GM12864 (cell line): ENCODE measurements at regions not wholly inside any gene's neighbourhood (a gene's known extent, or its start where the extent isn't known, plus 50 kb on each side); places are given as distances from the start of the nearest gene placed in this dataset.
A peak's percentile ranks its signal among the peaks of the same experiment; 100 is the strongest.

Experiments used
- DNase-seq: peaks from one replicate; pipeline ENCODE4 v3.0.0-alpha.2; 2011; ENCODE audit warnings: low read depth
- H3K4me3 ChIP-seq: 2 replicates; pipeline ENCODE4 v1.5.1; 2011; ENCODE audit warnings: mild to moderate bottlenecking, low read depth, low read length, control low read depth
- CTCF ChIP-seq: IDR thresholded peaks from 2 replicates; pipeline ENCODE4 v1.5.1; 2011; ENCODE audit warnings: low read depth, mild to moderate bottlenecking, moderate library complexity, low read length, control low read depth, inconsistent platforms; ENCODE audit errors: missing control alignments

GRCh38 chr14:73794146-73794545, 57.5 kb upstream of the PTGR2 start:
- H3K4me3 ChIP-seq = no peak overlapping the region
- DNase-seq = no peak
- no peak for TF ChIP-seq CTCF

- no peak overlapping the region for H3K4me3 ChIP-seq
- TF ChIP-seq CTCF = no peak
- no peak for DNase-seq
Observed at GRCh38 chr14:73792481-73792880, 59.1 kb upstream of the PTGR2 start.

DNA sequence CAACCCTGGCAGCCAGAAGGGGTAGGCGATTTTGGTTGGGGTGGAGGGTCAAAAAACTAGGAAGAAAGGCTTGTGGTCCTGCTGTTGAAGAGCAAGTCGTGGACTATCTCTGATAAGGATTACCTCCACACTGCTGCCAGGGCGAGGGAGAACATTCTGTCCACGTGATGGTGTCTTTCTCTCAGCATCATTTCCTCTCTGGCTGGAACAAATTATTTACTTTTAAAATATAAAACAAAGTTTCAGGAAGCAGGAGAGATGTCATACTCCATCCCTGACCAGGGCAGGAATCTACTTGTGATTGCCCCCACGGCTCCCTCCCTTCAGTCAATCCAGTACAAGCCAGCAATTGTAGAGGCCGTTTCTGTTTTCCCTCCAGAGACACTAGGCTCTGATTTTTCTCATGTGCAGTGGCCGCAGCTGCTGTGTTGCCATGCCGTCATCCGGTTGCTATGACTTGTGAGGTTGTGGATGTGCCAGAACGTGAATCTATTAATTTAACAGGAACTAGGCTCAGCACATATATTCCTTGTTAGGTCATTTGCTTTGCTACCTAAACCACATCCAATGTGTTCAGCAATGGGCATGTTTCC, 61.5 kb upstream of the PTGR2 start:
- no peak for DNase-seq
- no peak overlapping the region for H3K4me3 ChIP-seq
- TF ChIP-seq CTCF = no peak

DNA sequence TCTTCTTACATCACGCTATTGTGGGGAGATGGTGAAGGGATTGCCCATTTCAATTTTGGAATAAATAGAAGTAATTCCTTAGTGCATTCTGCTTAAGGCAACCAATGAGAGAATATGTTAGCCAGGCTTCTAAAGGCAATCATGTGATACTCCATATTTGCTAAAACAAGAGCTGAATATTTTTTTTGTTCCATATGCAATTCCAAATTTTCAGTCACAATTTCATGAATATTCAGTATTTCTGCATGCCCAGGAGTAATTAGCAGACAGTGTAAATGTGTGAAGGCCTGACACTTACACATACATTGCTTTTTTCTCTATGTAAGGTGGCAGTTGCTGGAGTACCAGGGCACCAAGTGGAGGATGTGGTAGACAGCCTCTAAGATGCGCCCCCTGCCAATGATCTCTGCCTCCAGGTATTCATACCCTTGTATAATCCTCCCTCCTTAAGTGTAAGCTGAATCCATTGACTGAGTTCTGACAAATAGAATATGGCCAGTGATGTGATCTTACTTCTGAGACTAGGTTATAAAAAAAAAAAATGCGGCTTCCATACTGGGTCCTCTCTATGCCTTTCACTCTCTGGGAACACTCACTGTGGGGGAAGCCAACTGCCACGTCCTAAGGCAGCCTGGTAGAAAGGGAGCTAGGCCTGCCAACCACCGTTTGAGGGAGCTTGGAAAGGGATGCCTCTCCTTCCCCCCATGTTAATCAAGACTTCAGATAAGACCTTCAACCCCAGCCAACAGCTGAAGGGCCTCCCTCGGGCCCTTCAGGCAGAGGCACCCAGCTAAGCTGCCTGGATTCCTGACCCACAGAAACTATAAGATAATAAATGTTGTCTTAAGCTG, 62.7 kb upstream of the PTGR2 start:
- no peak overlapping the region for H3K4me3 ChIP-seq
- no peak for TF ChIP-seq CTCF
- no peak for DNase-seq

GRCh38 chr14:73788317-73788598, 63.4 kb upstream of the PTGR2 start:
- H3K4me3 ChIP-seq = peak overlapping the region; percentile 80
- no peak for DNase-seq
- TF ChIP-seq CTCF = no peak

DNA sequence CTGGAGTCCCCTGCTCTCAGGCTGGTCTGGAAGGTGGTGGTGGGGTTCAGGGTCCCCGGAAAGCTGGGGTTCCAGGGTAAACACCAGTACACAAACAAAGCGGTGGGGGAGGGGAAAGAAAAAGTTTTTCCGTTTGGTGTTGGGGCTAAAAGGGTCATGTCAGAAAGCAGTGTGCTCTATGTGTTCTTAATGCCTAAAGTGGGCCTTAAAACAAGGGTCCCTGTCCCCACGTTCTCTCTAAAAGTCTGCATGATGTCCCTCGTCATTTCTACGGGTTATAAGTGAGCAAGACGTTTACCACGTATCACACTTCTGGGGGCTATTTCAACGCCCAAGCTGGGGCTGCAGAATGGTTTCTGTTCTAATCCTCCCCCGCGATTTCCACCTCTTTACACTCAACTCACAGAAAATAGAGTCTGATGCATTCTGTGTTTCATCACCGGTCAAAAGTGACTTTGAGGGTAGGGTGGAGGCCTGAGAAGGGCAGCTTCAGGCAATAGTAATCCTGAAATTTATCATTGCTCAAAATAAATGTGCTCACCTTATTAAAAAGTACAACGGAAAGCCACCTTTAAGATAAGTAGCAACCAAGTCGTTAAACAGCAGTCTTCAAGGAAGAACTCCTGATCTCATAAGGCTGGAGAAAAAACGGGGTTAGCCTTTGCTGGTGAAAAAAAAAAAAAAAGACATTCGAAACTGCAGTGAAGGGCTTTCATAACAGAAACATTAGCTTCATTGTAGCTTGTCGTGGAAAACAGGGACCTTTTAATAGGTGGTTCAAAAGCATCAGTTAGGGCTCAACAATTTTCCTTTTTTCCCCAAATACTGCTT, 63.9 kb upstream of the PTGR2 start:
- DNase-seq = no peak
- peak overlapping the region; percentile 80 for H3K4me3 ChIP-seq
- no peak for TF ChIP-seq CTCF
